Activated B cell treated with CpG ODN at 0.5 μM for 24 hours (primary cell): ENCODE measurements at regions not wholly inside any gene's neighbourhood (a gene's known extent, or its start where the extent isn't known, plus 50 kb on each side); places are given as distances from the start of the nearest gene placed in this dataset.

Experiments
- ATAC-seq: fragments of 200-7000 bp; cut with Tn5 transposase; one replicate; pipeline ENCODE4 v1.10.0; 2021; ENCODE audit warnings: low read depth, mild to moderate bottlenecking, moderate library complexity
- CTCF ChIA-PET: fragments of 350-600 bp; sonication (Branson Sonifier 250); formaldehyde crosslinking; loops from one replicate; lab custom pipeline; 2021; ENCODE audit warnings: antibody characterized with exemption; lab: Charles Lee
- POLR2A ChIA-PET: fragments of 350-600 bp; sonication (Branson Sonifier 250); formaldehyde crosslinking; loops from one replicate; lab custom pipeline; 2021; ENCODE audit warnings: antibody characterized with exemption; lab: Charles Lee
- DNase-seq: peaks from one replicate; pipeline ENCODE4 v3.0.0; 2022
- H3K27ac Mint-ChIP-seq: one replicate; pipeline ENCODE4 v1.8.0; 2020; ENCODE audit warnings: mixed read lengths
- H3K27me3 Mint-ChIP-seq: one replicate; pipeline ENCODE4 v1.8.0; 2021; ENCODE audit warnings: mixed read lengths
- H3K36me3 Mint-ChIP-seq: one replicate; pipeline ENCODE4 v1.8.0; 2021; ENCODE audit warnings: low read depth, mixed read lengths
- H3K4me1 Mint-ChIP-seq: one replicate; pipeline ENCODE4 v1.8.0; 2021; ENCODE audit warnings: mixed read lengths
- H3K4me3 Mint-ChIP-seq: one replicate; pipeline ENCODE4 v1.8.0; 2020; ENCODE audit warnings: mild to moderate bottlenecking, mixed read lengths
- H3K9me3 Mint-ChIP-seq: one replicate; pipeline ENCODE4 v1.8.0; 2020; ENCODE audit warnings: mixed read lengths
- CTCF ChIP-seq: fragments of 200-600 bp; IDR thresholded peaks from one replicate; pipeline ENCODE4 v1.8.0; 2022; ENCODE audit warnings: antibody characterized with exemption, mild to moderate bottlenecking
- intact Hi-C: fragments of 100-400 bp; cut with micrococcal nuclease; formaldehyde crosslinking; loops from one replicate; pipeline ENCODE4 v1.15.1; 2024

DNA sequence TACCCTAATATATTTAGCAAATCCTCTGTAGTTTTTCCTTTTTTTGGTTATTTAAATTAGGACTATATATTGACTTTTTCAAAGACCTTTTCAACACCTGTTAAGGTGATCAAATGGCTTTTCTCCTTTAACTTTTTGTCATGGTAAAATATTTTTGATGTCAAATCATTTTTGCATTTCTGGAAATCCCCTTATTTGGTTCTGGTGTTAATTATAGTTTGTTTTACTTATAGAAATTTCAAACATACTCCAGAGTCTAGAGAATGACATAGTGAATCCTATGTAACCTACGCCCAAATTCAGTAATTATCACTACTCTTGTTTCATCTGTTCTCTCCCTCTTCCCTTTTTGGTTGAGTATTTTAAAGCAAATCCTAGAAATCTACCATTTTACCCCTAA is 121.3 kb upstream of the TBL1XR1 start:
- Mint-ChIP-seq H3K9me3 (peaks cover 5% of the 10 kb centered on the region), H3K27ac (peak overlapping the region; percentile 94), H3K4me3 (peak overlapping the region; percentile 70), H3K36me3 (no peaks in the 10 kb centered on the region), H3K27me3 (no peaks in the 10 kb centered on the region), H3K4me1 (peaks cover 68% of the 10 kb centered on the region)
- TF ChIP-seq CTCF, result no peak
- ChIA-PET CTCF (no interaction called here), POLR2A (interaction anchor here (1.0 to 7.1 kb wide), 7 partner anchors 19 to 123 kb away, joined by 3 to 55 read pairs (median 13); no protein-coding TSS in a partner anchor)
- intact Hi-C loops, result loop anchor here (1.0 to 5.0 kb wide), 7 partner anchors 19 to 266 kb away; no protein-coding TSS in a partner anchor
- no peak for DNase-seq
- peak; percentile 19 for ATAC-seq

DNA sequence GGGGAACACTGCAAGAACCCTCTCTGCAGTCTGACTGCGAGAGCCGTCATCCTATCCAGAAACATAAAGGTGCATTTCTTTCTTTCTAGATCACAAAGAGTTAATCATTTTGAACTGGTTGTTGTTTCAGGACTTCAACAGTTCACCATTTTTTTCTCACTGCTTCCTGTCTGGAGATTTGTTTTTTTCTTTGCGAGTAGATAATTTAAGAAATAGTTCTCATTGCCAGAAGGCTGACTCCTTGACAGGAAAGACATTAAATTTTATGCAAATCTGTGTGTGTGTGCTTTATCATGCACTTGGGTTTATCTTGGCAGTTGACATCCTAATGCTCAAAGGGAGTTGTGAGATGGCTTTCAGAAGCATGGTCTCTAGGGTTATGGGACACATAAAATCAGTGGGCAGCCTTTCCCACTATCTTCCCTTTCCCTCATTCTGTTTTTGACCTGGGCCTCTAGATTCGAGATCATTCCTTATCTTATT is 123.5 kb upstream of the TBL1XR1 start:
- ChIA-PET POLR2A (interaction anchor here (0.6 to 7.3 kb wide), 8 partner anchors 17 to 360 kb away, joined by 3 to 60 read pairs (median 4); partner anchors contain the start of gene TBL1XR1), CTCF (no interaction called here)
- no peak for TF ChIP-seq CTCF
- Mint-ChIP-seq H3K9me3 (peaks cover 5% of the 10 kb centered on the region), H3K27ac (peak overlapping the region; percentile 77), H3K36me3 (no peaks in the 10 kb centered on the region), H3K4me1 (peaks cover 87% of the 10 kb centered on the region), H3K4me3 (peak overlapping the region; percentile 57), H3K27me3 (no peaks in the 10 kb centered on the region)
- intact Hi-C loops, result loop anchor here (2.0 kb wide), 1 partner anchor 14 kb away; no protein-coding TSS in a partner anchor
- no peak for DNase-seq
- ATAC-seq, result peak; percentile 22

DNA sequence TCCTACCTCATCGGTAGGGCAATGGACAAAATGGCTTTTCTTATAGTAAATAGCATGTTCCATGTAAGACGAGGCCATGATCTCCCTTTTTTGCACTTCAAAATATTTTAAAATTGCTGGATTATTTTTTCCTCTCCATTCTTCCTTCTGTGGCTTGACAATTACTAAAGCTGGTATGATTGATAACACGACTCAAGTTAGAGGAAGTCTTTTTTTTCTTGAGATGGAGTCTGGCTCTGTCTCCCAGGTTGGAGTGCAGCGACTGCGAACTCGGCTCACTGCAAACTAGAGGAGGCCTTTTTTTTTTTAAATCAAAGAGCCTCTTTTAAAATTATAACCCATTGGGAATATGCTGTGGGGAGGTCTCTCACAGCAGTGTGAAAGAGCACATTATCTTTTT is 124.5 kb upstream of the TBL1XR1 start:
- no peak for TF ChIP-seq CTCF
- peak; percentile 14 for ATAC-seq
- peak overlapping the region; percentile 77 for H3K27ac Mint-ChIP-seq
- POLR2A ChIA-PET, result interaction anchor here (0.6 to 7.3 kb wide), 12 partner anchors 11 to 271 kb away, joined by 3 to 60 read pairs (median 4); partner anchors contain the start of gene TBL1XR1
- peaks cover 5% of the 10 kb centered on the region for H3K9me3 Mint-ChIP-seq
- no peaks in the 10 kb centered on the region for H3K36me3 Mint-ChIP-seq
- DNase-seq, result no peak
- CTCF ChIA-PET, result interaction anchor here (0.6 to 1.0 kb wide), 2 partner anchors 18 to 24 kb away, joined by 3 read pairs; no protein-coding TSS in a partner anchor
- intact Hi-C loops, result loop anchor here (2.0 kb wide), 1 partner anchor 15 kb away; no protein-coding TSS in a partner anchor
- H3K4me3 Mint-ChIP-seq, result peak overlapping the region; percentile 68
- no peaks in the 10 kb centered on the region for H3K27me3 Mint-ChIP-seq
- peaks cover 88% of the 10 kb centered on the region for H3K4me1 Mint-ChIP-seq

DNA sequence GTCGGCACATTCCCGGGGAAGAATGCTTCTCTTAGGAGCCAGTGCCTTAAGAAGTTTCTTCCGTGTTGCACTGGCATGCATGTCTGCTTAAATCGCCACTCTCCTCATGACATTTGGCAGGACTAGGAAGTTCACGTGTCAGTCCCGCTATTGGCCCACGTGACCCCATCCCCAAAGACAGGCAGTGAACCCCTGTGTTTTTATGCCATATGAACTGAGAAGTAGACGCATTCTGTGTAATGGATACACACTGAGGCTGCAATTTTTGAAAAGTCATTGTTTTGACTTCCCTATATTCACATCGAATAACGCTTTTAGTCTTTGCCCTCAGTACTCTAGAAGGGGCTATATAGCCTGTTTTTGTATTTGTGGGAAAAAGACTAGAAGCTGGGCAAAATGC is 125.6 kb upstream of the TBL1XR1 start:
- DNase-seq (no peak), ATAC-seq (no peak)
- Mint-ChIP-seq H3K4me1 (peaks cover 79% of the 10 kb centered on the region), H3K27ac (no peak overlapping the region), H3K4me3 (peak overlapping the region; percentile 35), H3K9me3 (peaks cover 5% of the 10 kb centered on the region), H3K27me3 (no peaks in the 10 kb centered on the region), H3K36me3 (no peaks in the 10 kb centered on the region)
- intact Hi-C loops, result no loop called here
- TF ChIP-seq CTCF, result no peak
- CTCF ChIA-PET, result no interaction called here
- POLR2A ChIA-PET, result interaction anchor here (0.6 to 7.3 kb wide), 5 partner anchors 15 to 163 kb away, joined by 3 to 60 read pairs (median 4); no protein-coding TSS in a partner anchor

DNA sequence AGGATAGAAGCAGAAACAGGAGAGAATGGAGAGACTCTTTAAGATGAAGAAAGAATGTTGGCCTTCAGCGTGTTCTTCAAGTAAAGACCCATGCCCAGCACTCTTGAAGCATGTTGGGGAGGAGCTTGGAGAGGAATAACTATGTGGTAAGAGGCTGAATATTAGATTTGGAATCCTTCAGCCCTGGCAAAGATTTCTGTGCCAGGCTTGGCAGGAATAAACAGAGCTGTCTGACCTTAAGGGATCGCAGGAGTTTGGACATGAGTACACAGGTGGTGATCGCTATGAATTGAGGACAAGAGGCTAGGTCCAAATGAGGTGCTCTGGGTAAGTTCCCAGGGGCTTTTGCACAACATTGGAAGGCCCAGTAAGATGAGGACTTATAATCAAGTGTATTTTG is 132.6 kb upstream of the TBL1XR1 start:
- Mint-ChIP-seq H3K27ac (no peak overlapping the region), H3K4me3 (no peak overlapping the region), H3K27me3 (no peaks in the 10 kb centered on the region), H3K4me1 (peaks cover 30% of the 10 kb centered on the region), H3K36me3 (no peaks in the 10 kb centered on the region), H3K9me3 (no peaks in the 10 kb centered on the region)
- ChIA-PET POLR2A (interaction anchor here (0.7 kb wide), 1 partner anchor 24 kb away, joined by 3 read pairs; no protein-coding TSS in a partner anchor), CTCF (no interaction called here)
- no peak for ATAC-seq
- intact Hi-C loops, result no loop called here
- TF ChIP-seq CTCF, result no peak
- no peak for DNase-seq
